ENCODE measurements at regions not wholly inside any gene's neighbourhood (a gene's known extent, or its start where the extent isn't known, plus 50 kb on each side); places are given as distances from the start of the nearest gene placed in this dataset.

DNA sequence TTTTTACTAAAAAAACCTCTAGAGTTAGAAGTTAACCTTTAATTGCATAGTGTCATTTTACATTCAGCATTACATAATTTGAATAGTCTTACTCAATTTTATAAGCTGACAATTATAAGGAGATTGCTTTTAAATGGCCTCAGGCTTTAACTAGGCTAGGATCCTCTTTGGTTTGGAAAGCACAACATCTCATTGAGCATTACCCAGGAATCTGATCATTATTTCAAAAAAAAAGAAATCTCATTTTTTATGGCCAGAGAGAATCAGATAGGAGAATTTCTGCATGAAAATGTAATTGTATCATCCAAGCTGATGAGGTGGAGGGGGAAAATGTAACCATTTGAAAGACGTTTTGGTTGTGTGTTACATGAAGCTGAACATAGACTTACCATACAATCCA, 324.9 kb upstream of the POT1 start:
- no peak for TF ChIP-seq EZH2 (IDR thresholded peaks at IDR 0.05; ENCODE audit: insufficient read depth, poor library complexity, severe bottlenecking)
- no peak for TF ChIP-seq EZH2phosphoT487 (IDR thresholded peaks at IDR 0.05; ENCODE audit: insufficient read depth, low read depth)
